NCI-H1694 treated with DMSO at 0.1 percent for 48 hours (cell line): ENCODE measurements at regions not wholly inside any gene's neighbourhood (a gene's known extent, or its start where the extent isn't known, plus 50 kb on each side); places are given as distances from the start of the nearest gene placed in this dataset.

ENCODE experiments used
- DNase-seq: peaks from one replicate; lab custom pipeline; 2025; lab: John Stamatoyannopoulos, UW

- DNase-seq: no peak
These were observed 118.5 kb upstream of the HS6ST1 start for GRCh38 chr2:128437204-128437565.

- no peak for DNase-seq
These were observed 119.4 kb upstream of the HS6ST1 start for GRCh38 chr2:128438091-128438490.

- no peak for DNase-seq
These were observed 119.9 kb upstream of the HS6ST1 start for GRCh38 chr2:128438586-128438985.

- DNase-seq: no peak
These were observed 120.5 kb upstream of the HS6ST1 start for GRCh38 chr2:128439031-128439790.

- DNase-seq: no peak
These were observed 121.4 kb upstream of the HS6ST1 start for GRCh38 chr2:128439791-128440665.

- no peak for DNase-seq
These were observed 122.1 kb upstream of the HS6ST1 start for GRCh38 chr2:128440666-128441340.

- DNase-seq: no peak
These were observed 122.8 kb upstream of the HS6ST1 start for GRCh38 chr2:128441341-128442052.

GRCh38 chr2:128442053-128442751 lies 123.5 kb upstream of the HS6ST1 start:
- DNase-seq: no peak

GRCh38 chr2:128442891-128443302 lies 124.2 kb upstream of the HS6ST1 start:
- DNase-seq: no peak

- peak; percentile 84 for DNase-seq
These were observed 125.6 kb upstream of the HS6ST1 start for GRCh38 chr2:128444121-128444771.

GRCh38 chr2:128444816-128445522 lies 126.3 kb upstream of the HS6ST1 start:
- peak; percentile 83 for DNase-seq

GRCh38 chr2:128445523-128445900 lies 126.8 kb upstream of the HS6ST1 start:
- no peak for DNase-seq

- DNase-seq: no peak
These were observed 127.6 kb upstream of the HS6ST1 start for GRCh38 chr2:128446049-128446873.

- no peak for DNase-seq
These were observed 128.3 kb upstream of the HS6ST1 start for GRCh38 chr2:128446874-128447537.

- no peak for DNase-seq
These were observed 128.9 kb upstream of the HS6ST1 start for GRCh38 chr2:128447538-128447995.

GRCh38 chr2:128448331-128449225 lies 129.9 kb upstream of the HS6ST1 start:
- no peak for DNase-seq

GRCh38 chr2:128449226-128450061 lies 130.8 kb upstream of the HS6ST1 start:
- DNase-seq: no peak
